MM.1S (cell line): ENCODE measurements at regions not wholly inside any gene's neighbourhood (a gene's known extent, or its start where the extent isn't known, plus 50 kb on each side); places are given as distances from the start of the nearest gene placed in this dataset.

ENCODE experiments used
- DNase-seq: peaks from one replicate; pipeline ENCODE4 v3.0.0-alpha.2; 2015
- H2AFZ ChIP-seq: fragments of 300-600 bp; sonication (generic); 2 replicates; pipeline ENCODE4 v1.6.0; 2016; ENCODE audit warnings: antibody characterized with exemption, low read length
- H3F3A ChIP-seq: fragments of 300-600 bp; sonication (generic); 2 replicates; pipeline ENCODE4 v1.6.1; 2016; ENCODE audit warnings: mild to moderate bottlenecking, antibody characterized with exemption, low read length, moderate library complexity, mixed read lengths; ENCODE audit not compliant: insufficient read depth
- H3K27ac ChIP-seq: fragments of 300-600 bp; sonication (generic); 2 replicates; pipeline ENCODE4 v1.5.1; 2016; ENCODE audit warnings: mild to moderate bottlenecking, low read length
- H3K27me3 ChIP-seq: fragments of 300-600 bp; sonication (generic); replicated peaks from 2 replicates; pipeline ENCODE4 v1.6.0; 2016; ENCODE audit warnings: low read length; ENCODE audit not compliant: insufficient read depth
- H3K36me3 ChIP-seq: fragments of 300-600 bp; sonication (generic); replicated peaks from 2 replicates; pipeline ENCODE4 v1.6.1; 2016; ENCODE audit warnings: mild to moderate bottlenecking, low read length, mixed read lengths; ENCODE audit not compliant: insufficient read depth
- H3K4me1 ChIP-seq: fragments of 300-600 bp; sonication (generic); 2 replicates; pipeline ENCODE4 v1.6.1; 2016; ENCODE audit warnings: low read length, mixed read lengths
- H3K4me2 ChIP-seq: fragments of 300-600 bp; sonication (generic); 2 replicates; pipeline ENCODE4 v1.6.0; 2016; ENCODE audit warnings: low read depth, low read length
- H3K4me3 ChIP-seq: fragments of 300-600 bp; sonication (generic); 2 replicates; pipeline ENCODE4 v1.5.1; 2016; ENCODE audit warnings: low read length, mixed read lengths
- H3K79me2 ChIP-seq: fragments of 300-600 bp; sonication (generic); 2 replicates; pipeline ENCODE4 v1.6.1; 2016; ENCODE audit warnings: mixed run types, low read length, mixed read lengths
- H3K9ac ChIP-seq: fragments of 300-600 bp; sonication (generic); 2 replicates; pipeline ENCODE4 v1.6.1; 2016; ENCODE audit warnings: low read length, mixed read lengths
- H3K9me2 ChIP-seq: fragments of 300-600 bp; sonication (generic); replicated peaks from 2 replicates; pipeline ENCODE4 v1.6.1; 2016; ENCODE audit warnings: mild to moderate bottlenecking, low read length, mixed read lengths; ENCODE audit not compliant: insufficient read depth
- H3K9me3 ChIP-seq: fragments of 300-600 bp; sonication (generic); replicated peaks from 2 replicates; pipeline ENCODE4 v1.6.1; 2016; ENCODE audit warnings: mild to moderate bottlenecking, low read length, mixed read lengths; ENCODE audit not compliant: insufficient read depth
- H4K20me1 ChIP-seq: fragments of 300-600 bp; sonication (generic); 2 replicates; pipeline ENCODE4 v1.6.1; 2016; ENCODE audit warnings: mild to moderate bottlenecking, low read length, moderate library complexity, mixed read lengths; ENCODE audit not compliant: insufficient read depth
- CTCF ChIP-seq: fragments of 300-600 bp; sonication (generic); IDR thresholded peaks from 2 replicates; pipeline ENCODE4 v1.5.1; 2016; ENCODE audit warnings: antibody characterized with exemption, low read length, mixed read lengths
- EZH2 ChIP-seq: fragments of 300-600 bp; sonication (generic); optimal IDR thresholded peaks from 2 replicates; pipeline ENCODE3; 2017; ENCODE audit warnings: low read depth, mild to moderate bottlenecking, antibody characterized with exemption, low read length, mixed read lengths
- EZH2phosphoT487 ChIP-seq: fragments of 300-600 bp; sonication (generic); IDR thresholded peaks from 2 replicates; pipeline ENCODE4 v1.6.1; 2018; ENCODE audit warnings: antibody characterized with exemption, low read length

GRCh38 chr2:176692533-176692932, 423.3 kb downstream of the MTX2 start:
- Histone ChIP-seq H3K27me3 (no peaks in the 10 kb centered on the region), H3F3A (no peaks in the 10 kb centered on the region), H3K9me2 (no peaks in the 10 kb centered on the region), H3K4me3 (no peak overlapping the region), H4K20me1 (no peaks in the 10 kb centered on the region), H3K4me2 (no peak overlapping the region), H3K9ac (no peak overlapping the region), H2AFZ (no peak overlapping the region), H3K9me3 (no peaks in the 10 kb centered on the region), H3K36me3 (no peaks in the 10 kb centered on the region), H3K27ac (no peak overlapping the region), H3K79me2 (no peaks in the 10 kb centered on the region), H3K4me1 (no peaks in the 10 kb centered on the region)
- no peak for DNase-seq
- TF ChIP-seq CTCF (no peak), EZH2 (no peak), EZH2phosphoT487 (no peak)

DNA sequence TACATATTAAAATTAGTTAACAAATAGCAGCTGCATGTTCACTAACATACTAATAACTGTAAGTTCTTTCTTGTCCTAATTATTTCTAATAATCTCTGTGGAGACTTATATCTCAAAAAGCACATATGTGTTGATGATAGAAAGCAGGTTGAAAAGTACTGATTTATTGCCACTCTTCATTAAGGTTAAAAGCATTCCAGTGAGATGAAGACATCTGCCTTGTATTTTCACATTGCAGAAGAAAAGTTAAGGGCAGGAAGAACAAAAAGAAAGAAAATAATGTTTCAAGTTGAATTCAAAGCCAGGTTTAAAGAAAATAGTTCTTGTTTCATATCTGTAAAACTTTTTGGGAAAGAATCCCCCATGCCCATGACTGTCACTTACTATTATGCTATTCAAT, 429.9 kb downstream of the MTX2 start:
- H3K27ac ChIP-seq = no peak overlapping the region
- H3K9me3 ChIP-seq = no peaks in the 10 kb centered on the region

GRCh38 chr2:176699644-176700043, 430.4 kb downstream of the MTX2 start:
- TF ChIP-seq EZH2phosphoT487 (no peak), CTCF (no peak), EZH2 (no peak)

More for the DNA sequence above, 429.9 kb downstream of the MTX2 start:
- H4K20me1 ChIP-seq = no peaks in the 10 kb centered on the region
- H2AFZ ChIP-seq = no peak overlapping the region
- H3K4me2 ChIP-seq = no peak overlapping the region
- no peaks in the 10 kb centered on the region for H3K9me2 ChIP-seq
- H3K27me3 ChIP-seq = no peaks in the 10 kb centered on the region
- TF ChIP-seq EZH2phosphoT487 (no peak), CTCF (no peak), EZH2 (no peak)
- no peak overlapping the region for H3K9ac ChIP-seq
- no peak for DNase-seq
- H3K4me1 ChIP-seq = no peaks in the 10 kb centered on the region
- no peaks in the 10 kb centered on the region for H3K79me2 ChIP-seq
- no peak overlapping the region for H3K4me3 ChIP-seq
- no peaks in the 10 kb centered on the region for H3K36me3 ChIP-seq
- no peaks in the 10 kb centered on the region for H3F3A ChIP-seq

More at GRCh38 chr2:176699644-176700043, 430.4 kb downstream of the MTX2 start:
- Histone ChIP-seq H3K27me3 (no peaks in the 10 kb centered on the region), H3K9me3 (no peaks in the 10 kb centered on the region), H3K4me2 (no peak overlapping the region), H3K79me2 (no peaks in the 10 kb centered on the region), H3F3A (no peaks in the 10 kb centered on the region), H3K9me2 (no peaks in the 10 kb centered on the region), H3K27ac (no peak overlapping the region), H3K4me1 (no peaks in the 10 kb centered on the region), H2AFZ (no peak overlapping the region), H4K20me1 (no peaks in the 10 kb centered on the region), H3K4me3 (no peak overlapping the region), H3K36me3 (no peaks in the 10 kb centered on the region), H3K9ac (no peak overlapping the region)
- no peak for DNase-seq
